ENCODE measurements at regions not wholly inside any gene's neighbourhood (a gene's known extent, or its start where the extent isn't known, plus 50 kb on each side); places are given as distances from the start of the nearest gene placed in this dataset.
"Not testable (repeated sequence)": the region's sequence is repeated elsewhere in the genome, so short reads cannot be mapped to it uniquely, and the experiment has no call there.

- 81% methylated on average over 1 of the region's 1 CpG for WGBS
- ATAC-seq (no peak), DNase-seq (no peak)
- intact Hi-C loops (cut with DNase I), result no loop called here
- Histone ChIP-seq H3K27me3 (ENCODE audit: control insufficient read depth, insufficient read depth) (no peaks in the 10 kb centered on the region), H3K4me1 (ENCODE audit: control insufficient read depth, insufficient read depth, low read length) (no peaks in the 10 kb centered on the region), H3K9me3 (ENCODE audit: control insufficient read depth, low read length) (no peaks in the 10 kb centered on the region), H3K27ac (ENCODE audit: low read length) (no peak overlapping the region), H3K4me3 (ENCODE audit: low read length) (no peak overlapping the region)
These were observed 226.7 kb upstream of the PRDM1 start for GRCh38 chr6:105859457-105859856.

GRCh38 chr6:105858639-105859038 lies 227.5 kb upstream of the PRDM1 start:
- intact Hi-C loops (cut with DNase I); DNase-seq; H3K9me3 ChIP-seq (ENCODE audit: control insufficient read depth, low read length); H3K4me1 ChIP-seq (ENCODE audit: control insufficient read depth, insufficient read depth, low read length); H3K4me3 ChIP-seq (ENCODE audit: low read length); H3K27ac ChIP-seq (ENCODE audit: low read length); H3K27me3 ChIP-seq (ENCODE audit: control insufficient read depth, insufficient read depth); ATAC-seq: not testable (repeated sequence)
- 94% methylated on average over 3 of the region's 3 CpGs for WGBS

GRCh38 chr6:105855433-105855832 lies 230.7 kb upstream of the PRDM1 start:
- H3K27me3 ChIP-seq (ENCODE audit: control insufficient read depth, insufficient read depth), result no peaks in the 10 kb centered on the region
- H3K4me3 ChIP-seq (ENCODE audit: low read length), result no peak overlapping the region
- H3K27ac ChIP-seq (ENCODE audit: low read length), result no peak overlapping the region
- intact Hi-C loops (cut with DNase I), result no loop called here
- H3K4me1 ChIP-seq (ENCODE audit: control insufficient read depth, insufficient read depth, low read length), result no peaks in the 10 kb centered on the region
- ATAC-seq, result no peak
- no peak for DNase-seq
- no peaks in the 10 kb centered on the region for H3K9me3 ChIP-seq (ENCODE audit: control insufficient read depth, low read length)
- 96% methylated on average over 7 of the region's 7 CpGs for WGBS

GRCh38 chr6:105853979-105854378 lies 232.2 kb upstream of the PRDM1 start:
- H3K27me3 ChIP-seq (ENCODE audit: control insufficient read depth, insufficient read depth); intact Hi-C loops (cut with DNase I); H3K27ac ChIP-seq (ENCODE audit: low read length); H3K9me3 ChIP-seq (ENCODE audit: control insufficient read depth, low read length); H3K4me3 ChIP-seq (ENCODE audit: low read length); ATAC-seq; H3K4me1 ChIP-seq (ENCODE audit: control insufficient read depth, insufficient read depth, low read length): not testable (repeated sequence)
- 98% methylated on average over 28 of the region's 33 CpGs for WGBS
- peak in 1 of 3 donors; percentile 54 for DNase-seq

GRCh38 chr6:105851606-105852005 lies 234.5 kb upstream of the PRDM1 start:
- H3K4me1 ChIP-seq (ENCODE audit: control insufficient read depth, insufficient read depth, low read length), result no peaks in the 10 kb centered on the region
- intact Hi-C loops (cut with DNase I), result no loop called here
- no peak overlapping the region for H3K4me3 ChIP-seq (ENCODE audit: low read length)
- DNase-seq (no peak), ATAC-seq (no peak)
- H3K27ac ChIP-seq (ENCODE audit: low read length), result no peak overlapping the region
- WGBS, result 68% methylated on average over 4 of the region's 4 CpGs
- no peaks in the 10 kb centered on the region for H3K9me3 ChIP-seq (ENCODE audit: control insufficient read depth, low read length)
- H3K27me3 ChIP-seq (ENCODE audit: control insufficient read depth, insufficient read depth), result no peaks in the 10 kb centered on the region

- intact Hi-C loops (cut with DNase I), result no loop called here
- Histone ChIP-seq H3K27me3 (ENCODE audit: control insufficient read depth, insufficient read depth) (no peaks in the 10 kb centered on the region), H3K9me3 (ENCODE audit: control insufficient read depth, low read length) (no peaks in the 10 kb centered on the region), H3K4me1 (ENCODE audit: control insufficient read depth, insufficient read depth, low read length) (no peaks in the 10 kb centered on the region), H3K4me3 (ENCODE audit: low read length) (no peak overlapping the region), H3K27ac (ENCODE audit: low read length) (no peak overlapping the region)
- ATAC-seq (peak in 1 of 2 donors; percentile 23), DNase-seq (no peak)
- WGBS, result 45% methylated on average over 10 of the region's 10 CpGs
These were observed 235.0 kb upstream of the PRDM1 start for GRCh38 chr6:105851113-105851580.

GRCh38 chr6:105850261-105851112 lies 235.6 kb upstream of the PRDM1 start:
- no peaks in the 10 kb centered on the region for H3K27me3 ChIP-seq (ENCODE audit: control insufficient read depth, insufficient read depth)
- H3K4me1 ChIP-seq (ENCODE audit: control insufficient read depth, insufficient read depth, low read length), result no peaks in the 10 kb centered on the region
- intact Hi-C loops (cut with DNase I), result no loop called here
- DNase-seq, result no peak
- no peaks in the 10 kb centered on the region for H3K9me3 ChIP-seq (ENCODE audit: control insufficient read depth, low read length)
- 78% methylated on average over 11 of the region's 11 CpGs for WGBS
- no peak for ATAC-seq
- no peak overlapping the region for H3K4me3 ChIP-seq (ENCODE audit: low read length)
- H3K27ac ChIP-seq (ENCODE audit: low read length), result no peak overlapping the region

- DNase-seq (no peak), ATAC-seq (no peak)
- H3K9me3 ChIP-seq (ENCODE audit: control insufficient read depth, low read length), result no peaks in the 10 kb centered on the region
- intact Hi-C loops (cut with DNase I), result no loop called here
- no peaks in the 10 kb centered on the region for H3K4me1 ChIP-seq (ENCODE audit: control insufficient read depth, insufficient read depth, low read length)
- no peak overlapping the region for H3K4me3 ChIP-seq (ENCODE audit: low read length)
- no peak overlapping the region for H3K27ac ChIP-seq (ENCODE audit: low read length)
- H3K27me3 ChIP-seq (ENCODE audit: control insufficient read depth, insufficient read depth), result no peaks in the 10 kb centered on the region
- 90% methylated on average over 6 of the region's 6 CpGs for WGBS
These were observed 236.4 kb upstream of the PRDM1 start for GRCh38 chr6:105849746-105850145.

- ATAC-seq (no peak), DNase-seq (no peak)
- H3K27ac ChIP-seq (ENCODE audit: low read length), result no peak overlapping the region
- H3K27me3 ChIP-seq (ENCODE audit: control insufficient read depth, insufficient read depth), result no peaks in the 10 kb centered on the region
- intact Hi-C loops (cut with DNase I), result no loop called here
- H3K4me1 ChIP-seq (ENCODE audit: control insufficient read depth, insufficient read depth, low read length), result peaks cover 2% of the 10 kb centered on the region
- H3K9me3 ChIP-seq (ENCODE audit: control insufficient read depth, low read length), result no peaks in the 10 kb centered on the region
- H3K4me3 ChIP-seq (ENCODE audit: low read length), result no peak overlapping the region
These were observed 238.7 kb upstream of the PRDM1 start for GRCh38 chr6:105847433-105847832.

- Histone ChIP-seq H3K4me3 (ENCODE audit: low read length) (no peak overlapping the region), H3K9me3 (ENCODE audit: control insufficient read depth, low read length) (no peaks in the 10 kb centered on the region), H3K27ac (ENCODE audit: low read length) (no peak overlapping the region), H3K27me3 (ENCODE audit: control insufficient read depth, insufficient read depth) (no peaks in the 10 kb centered on the region), H3K4me1 (ENCODE audit: control insufficient read depth, insufficient read depth, low read length) (peaks cover 2% of the 10 kb centered on the region)
- DNase-seq (peak; percentile 58 to 85 (median 75)), ATAC-seq (peak; percentile 47 to 73)
- WGBS, result 38% methylated on average over 7 of the region's 7 CpGs
- intact Hi-C loops (cut with DNase I), result no loop called here
These were observed 241.8 kb upstream of the PRDM1 start for GRCh38 chr6:105844275-105844883.

GRCh38 chr6:105839266-105839665 lies 246.9 kb upstream of the PRDM1 start:
- no peak overlapping the region for H3K4me3 ChIP-seq (ENCODE audit: low read length)
- no peak overlapping the region for H3K27ac ChIP-seq (ENCODE audit: low read length)
- DNase-seq (no peak), ATAC-seq (no peak)
- peaks cover 2% of the 10 kb centered on the region for H3K4me1 ChIP-seq (ENCODE audit: control insufficient read depth, insufficient read depth, low read length)
- H3K27me3 ChIP-seq (ENCODE audit: control insufficient read depth, insufficient read depth), result no peaks in the 10 kb centered on the region
- intact Hi-C loops (cut with DNase I), result no loop called here
- H3K9me3 ChIP-seq (ENCODE audit: control insufficient read depth, low read length), result no peaks in the 10 kb centered on the region

All from right cardiac atrium (tissue), 5 donors.